Ecto neural progenitor cell (in vitro differentiated cells): ENCODE measurements at regions not wholly inside any gene's neighbourhood (a gene's known extent, or its start where the extent isn't known, plus 50 kb on each side); places are given as distances from the start of the nearest gene placed in this dataset.

Experiments used
- DNase-seq: peaks from one replicate; pipeline ENCODE4 v3.0.0-alpha.2; 2018; ENCODE audit warnings: low spot score

DNA sequence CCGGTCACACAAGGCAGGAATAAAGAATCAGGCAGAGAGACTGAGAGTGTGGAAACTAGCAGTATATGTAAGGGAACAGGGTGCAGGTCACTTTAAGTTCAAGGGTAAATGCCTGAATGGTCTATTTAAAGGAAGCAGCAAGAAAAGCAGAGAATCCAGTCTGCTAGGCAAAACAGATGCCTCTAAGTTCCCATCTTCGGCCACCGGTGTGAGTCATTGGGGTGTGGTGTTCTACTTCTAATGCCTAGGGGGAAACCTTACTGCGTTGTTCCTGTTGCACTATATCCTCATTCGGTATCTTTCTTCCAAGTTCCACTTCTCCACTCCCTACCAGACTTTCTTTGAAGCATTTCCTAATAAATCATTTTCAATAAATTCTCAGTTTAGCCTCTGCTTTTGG, 259.9 kb downstream of the HHIPL2 start:
- DNase-seq, result no peak

DNA sequence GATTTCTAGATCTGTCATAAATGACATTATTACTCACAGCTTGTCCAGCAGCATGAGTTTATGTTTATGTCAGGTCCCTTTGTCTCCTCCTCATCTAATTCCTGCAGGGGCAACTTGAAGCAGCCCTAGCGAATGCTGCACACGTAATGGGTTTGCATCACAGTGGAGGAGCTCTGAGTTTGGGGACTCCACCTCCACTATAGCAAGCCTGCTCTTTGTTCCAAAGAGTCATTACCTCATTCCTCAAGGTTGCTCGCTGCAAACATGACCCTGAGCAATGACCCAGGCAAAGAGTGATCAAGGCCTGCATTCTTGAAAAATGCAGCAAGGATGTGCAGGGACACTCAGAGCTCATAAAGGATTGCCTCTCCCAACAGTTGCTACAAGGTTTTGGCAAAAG, 261.9 kb downstream of the HHIPL2 start:
- no peak for DNase-seq

DNA sequence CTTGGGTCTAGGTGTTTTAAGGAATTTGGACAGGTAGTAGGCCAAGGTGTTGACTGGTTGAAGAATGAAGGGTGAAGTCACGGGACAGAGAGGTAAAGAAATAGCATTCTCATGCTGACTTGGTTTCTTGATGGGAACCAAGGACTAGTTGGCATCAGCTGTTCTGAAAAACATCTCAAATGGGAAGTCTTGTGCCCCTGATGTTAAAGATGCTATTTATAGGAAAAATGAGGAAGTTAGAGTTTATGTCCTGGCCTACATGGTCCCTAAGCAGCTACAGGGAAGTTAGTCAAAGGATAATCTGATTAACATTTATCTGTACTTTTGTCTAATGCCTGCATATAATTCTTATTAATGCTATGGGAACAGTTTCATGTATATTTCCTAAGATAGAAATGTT, 262.4 kb downstream of the HHIPL2 start:
- DNase-seq, result no peak

DNA sequence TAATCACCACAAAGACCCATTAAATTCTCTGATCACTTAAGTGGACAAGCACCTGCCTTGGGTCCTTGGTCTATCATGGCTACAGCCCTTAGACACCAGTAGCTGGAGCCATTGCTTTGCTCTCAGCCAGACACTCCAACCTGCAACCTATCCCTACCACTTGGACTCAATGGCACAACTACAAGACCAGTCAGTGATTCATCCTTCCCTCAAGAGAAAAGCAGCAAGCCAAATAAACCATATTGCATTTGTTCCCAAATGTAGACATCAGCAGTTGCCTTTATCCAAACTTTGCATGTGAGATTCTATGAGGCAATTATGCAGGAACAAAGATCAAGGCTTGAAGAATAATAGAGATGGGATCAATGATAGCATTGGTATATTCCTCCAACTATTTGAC, 263.4 kb downstream of the HHIPL2 start:
- no peak for DNase-seq

DNA sequence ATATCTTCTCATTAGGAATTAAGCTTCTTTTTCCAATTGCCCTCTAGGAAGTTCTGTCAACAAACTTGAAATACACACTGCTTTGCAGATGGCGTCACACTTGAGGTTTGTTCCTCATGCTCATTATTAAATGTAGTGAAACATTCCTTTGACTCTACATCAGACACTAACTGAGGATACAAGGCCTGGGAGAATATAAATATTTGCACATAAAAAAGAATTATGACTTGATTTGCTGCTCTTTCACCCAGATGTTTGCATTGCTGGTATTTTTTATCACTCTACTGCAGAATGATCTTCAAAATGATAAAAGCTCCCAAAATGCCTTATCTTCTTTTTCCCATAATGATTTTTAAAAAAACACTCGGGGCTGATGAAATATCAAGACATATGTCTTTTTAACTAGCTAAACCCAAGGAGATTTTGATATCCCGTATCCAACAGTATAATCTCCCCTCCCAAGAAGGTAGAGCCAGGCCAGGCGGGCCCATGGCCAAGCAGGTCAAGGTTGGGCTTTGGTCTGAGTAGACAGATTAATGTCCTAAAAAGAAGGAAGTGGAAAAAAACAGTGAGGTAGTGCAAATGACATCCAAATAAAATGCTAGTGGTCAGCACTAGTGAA, 264.6 kb downstream of the HHIPL2 start:
- no peak for DNase-seq

DNA sequence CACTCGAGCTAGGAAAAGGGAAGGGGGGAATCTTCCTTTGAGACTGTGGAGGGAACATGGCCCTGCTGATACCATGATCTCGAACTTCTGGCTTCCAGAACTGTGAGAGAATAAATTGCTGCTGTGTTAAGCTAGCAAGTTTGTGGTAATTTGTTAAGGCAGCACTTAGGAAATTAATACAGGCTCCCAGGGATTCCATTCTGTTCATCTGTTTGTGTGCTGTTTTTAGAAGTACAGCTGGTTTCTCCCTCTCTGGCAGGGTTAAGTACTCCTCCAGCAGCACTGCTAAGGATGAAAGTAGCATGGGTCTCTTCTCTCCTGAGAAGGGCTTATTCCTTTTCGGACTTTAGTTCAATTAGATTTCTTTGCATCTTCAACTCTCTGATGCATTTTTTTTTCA, 268.3 kb downstream of the HHIPL2 start:
- DNase-seq, result no peak

DNA sequence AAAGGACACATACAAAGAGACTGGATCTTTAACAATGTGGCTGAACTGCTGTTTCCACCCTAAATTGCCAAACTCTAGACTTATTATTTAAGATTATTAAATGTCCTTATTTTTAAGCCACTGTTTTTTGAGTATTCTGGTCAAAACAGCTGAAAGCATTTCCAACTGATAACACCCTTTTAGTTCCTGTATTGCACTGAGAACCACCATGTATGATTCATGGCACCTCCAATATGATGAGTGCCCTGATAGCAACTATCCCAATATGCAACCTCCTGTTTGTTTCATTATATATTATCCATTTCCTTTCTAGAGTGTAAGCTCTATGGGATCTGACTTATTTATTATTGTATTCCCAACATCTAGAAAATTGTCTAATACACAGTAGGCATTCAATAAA, 269.4 kb downstream of the HHIPL2 start:
- no peak for DNase-seq

DNA sequence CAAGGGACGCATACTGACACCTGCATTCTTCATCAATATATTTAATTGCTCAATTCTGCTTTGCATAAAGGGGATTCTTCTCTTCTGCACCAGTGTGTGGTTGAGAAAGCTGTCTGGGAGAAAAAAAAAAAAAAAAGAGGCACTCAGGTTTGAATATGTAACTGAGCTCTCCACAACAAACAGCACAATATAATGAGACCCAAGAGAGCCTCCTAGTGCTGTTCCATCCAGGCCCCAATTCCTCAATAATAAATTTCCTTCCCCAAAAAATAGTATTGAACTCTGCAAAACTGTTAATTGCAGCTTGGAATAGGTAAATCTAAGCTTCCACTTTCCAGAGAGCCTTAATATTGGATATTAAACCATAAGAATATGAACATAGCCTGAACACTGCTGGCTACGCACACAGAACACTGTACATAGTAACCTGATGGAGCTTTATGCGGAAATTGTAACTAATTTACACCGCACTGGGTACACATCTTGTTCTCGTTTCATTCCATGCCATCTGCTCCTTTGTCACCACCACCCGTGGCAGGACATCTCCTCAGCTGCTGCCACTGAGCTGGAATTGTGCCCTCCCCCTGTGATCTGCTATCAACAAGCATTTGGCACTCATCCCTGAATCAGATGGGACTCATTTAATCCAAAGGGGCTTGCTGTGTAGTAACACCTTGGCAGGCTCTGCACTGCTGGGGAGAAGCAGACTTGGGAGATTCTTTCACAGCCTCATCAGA, 272.0 kb downstream of the HHIPL2 start:
- no peak for DNase-seq

DNA sequence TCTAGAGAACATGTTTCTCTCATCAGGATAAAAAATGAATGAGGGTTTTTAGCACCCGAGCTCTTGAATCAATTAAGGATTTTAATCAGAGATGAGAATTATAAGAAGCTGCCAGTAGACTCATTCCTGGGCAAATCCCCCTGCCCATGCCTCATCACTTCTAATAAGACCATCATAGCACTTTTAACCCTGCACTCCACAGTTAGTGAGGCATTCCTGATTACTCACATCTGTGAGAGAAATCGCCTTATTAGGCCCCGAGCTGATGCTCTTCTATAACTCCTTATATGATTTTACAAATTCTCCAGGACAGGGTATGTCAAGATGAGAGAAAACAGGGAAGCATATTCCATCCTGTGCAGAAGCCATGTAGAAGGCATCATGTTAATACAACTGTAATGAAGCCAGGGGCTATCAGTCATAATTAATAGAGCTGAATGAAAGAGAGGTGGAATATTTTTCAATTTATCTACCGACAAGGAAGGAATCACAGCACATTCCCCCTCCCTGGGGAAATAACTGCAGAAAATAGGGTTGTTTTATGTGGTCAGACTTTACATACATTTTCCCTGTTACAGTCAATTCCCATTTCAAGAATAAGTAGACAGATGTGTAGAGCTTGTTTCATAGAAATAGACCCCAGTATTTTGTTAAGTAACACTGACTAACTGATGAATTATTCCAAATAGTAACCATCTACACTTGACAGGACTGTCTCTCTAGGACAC, 272.7 kb downstream of the HHIPL2 start:
- DNase-seq, result no peak

DNA sequence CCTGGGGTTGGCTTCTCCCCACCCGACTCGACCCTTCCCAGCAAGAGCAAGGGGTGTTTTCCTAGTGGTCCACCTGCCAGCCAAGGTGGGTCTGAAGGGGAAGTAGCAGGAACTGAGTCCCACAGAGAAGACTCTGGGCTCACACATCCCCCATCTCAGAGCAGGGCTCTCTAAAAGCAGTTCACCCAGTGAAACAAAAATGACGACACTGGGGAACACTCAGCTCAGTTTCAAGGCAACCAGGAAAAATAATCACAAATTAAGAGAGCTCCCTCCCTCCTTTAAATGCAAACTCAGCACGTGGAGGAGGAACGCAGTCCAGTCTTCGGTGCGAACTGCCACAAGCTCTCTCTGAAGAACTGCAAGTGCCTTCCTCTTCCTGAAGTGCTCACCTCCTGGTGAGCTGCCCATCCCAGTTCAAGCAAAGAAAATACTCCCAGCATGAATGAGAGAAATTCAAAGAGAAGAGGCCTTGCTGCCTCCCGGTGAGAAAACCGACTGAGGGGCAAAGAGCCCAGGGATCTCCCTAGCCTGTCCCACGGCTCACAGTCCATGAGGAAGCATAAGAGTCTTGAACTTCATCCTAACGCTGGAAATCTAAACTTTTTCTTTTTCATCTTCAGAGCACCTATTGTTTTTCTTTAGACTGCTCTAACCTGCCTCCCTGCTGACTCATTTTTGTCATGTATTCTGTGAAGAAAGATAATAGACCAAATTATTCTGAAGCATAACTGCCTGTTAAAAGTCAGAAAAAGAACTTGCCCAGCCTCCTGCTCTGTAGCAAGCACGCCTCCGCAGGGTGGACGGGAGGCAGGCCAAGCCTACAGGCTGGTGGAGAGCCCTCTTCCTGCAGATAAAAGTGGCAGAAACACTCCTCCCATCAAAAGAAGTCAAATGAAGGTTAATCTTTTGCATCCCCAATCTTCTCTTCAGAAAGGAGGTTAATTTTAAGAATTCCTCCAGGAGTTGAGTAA, 281.4 kb downstream of the HHIPL2 start:
- DNase-seq, result no peak

DNA sequence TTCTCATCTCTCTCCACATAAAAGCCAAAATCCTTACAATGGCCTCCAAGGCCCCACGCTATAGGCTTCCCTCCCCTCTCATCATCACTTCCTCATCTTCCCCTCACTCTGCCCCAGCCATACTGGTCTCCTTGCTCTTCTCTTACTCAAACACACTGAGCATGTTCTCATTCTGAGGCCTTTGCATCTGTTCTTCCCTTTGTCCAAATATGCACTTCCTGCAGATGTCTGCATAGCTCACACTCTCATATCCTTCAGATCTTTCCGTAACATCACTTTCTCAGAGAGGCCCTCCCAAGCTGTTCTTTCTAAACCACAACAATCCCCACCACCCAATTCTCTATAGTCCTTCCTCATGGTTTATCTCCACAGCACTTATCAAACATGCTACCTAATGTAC, 284.1 kb downstream of the HHIPL2 start:
- DNase-seq, result no peak

DNA sequence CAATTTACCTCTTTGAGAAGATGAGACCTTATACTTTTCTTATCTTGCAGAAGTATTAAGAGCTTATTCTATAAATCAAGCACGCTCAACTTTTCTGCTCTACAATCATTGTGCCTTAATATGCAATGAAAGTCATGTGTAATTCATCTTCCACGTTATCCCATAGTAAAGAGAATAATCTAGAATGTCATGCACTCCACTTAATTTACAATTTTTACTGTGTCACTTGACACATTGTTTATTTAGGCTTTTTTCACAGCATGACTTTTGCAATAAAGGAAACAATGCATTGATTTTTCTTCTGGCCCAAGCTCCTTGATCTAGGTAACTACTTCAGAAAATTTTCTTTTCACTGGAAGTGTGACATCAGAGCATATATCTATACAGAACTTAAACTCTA, 290.9 kb downstream of the HHIPL2 start:
- DNase-seq, result no peak

DNA sequence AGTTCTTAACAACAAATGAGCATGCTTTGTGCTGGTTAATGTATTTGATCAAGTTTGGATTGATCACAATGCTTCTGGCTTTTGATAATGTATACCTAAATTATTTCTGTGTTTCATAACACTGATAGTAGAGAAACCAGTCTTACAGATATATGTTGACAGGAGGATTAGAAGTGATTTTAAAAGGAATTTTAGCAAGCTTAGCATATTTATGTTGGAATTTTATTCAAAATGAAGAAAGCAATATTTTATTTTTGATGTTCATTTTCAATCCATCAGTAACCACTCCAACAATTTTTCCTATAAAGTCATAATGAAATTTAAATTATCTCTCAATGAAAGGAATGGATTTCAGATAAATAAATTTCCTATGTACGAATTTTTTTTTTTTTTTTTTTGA, 291.8 kb downstream of the HHIPL2 start:
- no peak for DNase-seq

DNA sequence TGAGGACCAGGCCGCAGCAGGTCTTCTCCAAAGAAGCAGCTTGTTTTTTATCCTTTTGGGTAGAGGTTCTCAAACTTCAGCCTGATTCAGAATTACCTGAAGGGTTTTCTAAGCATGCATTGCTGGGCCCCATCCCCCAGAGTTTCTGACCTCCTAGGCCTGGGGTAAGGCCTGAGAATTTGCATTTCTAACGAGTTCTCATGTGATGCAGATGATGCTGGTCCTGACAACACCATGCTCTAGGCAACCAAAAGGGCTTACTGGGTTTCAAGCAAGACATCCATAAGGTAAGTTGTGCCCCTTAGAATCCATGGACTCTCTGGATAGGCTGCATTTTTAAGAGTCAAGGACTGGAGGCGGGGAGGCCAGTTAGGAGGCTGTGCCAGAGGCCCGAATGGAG, 295.1 kb downstream of the HHIPL2 start:
- no peak for DNase-seq

DNA sequence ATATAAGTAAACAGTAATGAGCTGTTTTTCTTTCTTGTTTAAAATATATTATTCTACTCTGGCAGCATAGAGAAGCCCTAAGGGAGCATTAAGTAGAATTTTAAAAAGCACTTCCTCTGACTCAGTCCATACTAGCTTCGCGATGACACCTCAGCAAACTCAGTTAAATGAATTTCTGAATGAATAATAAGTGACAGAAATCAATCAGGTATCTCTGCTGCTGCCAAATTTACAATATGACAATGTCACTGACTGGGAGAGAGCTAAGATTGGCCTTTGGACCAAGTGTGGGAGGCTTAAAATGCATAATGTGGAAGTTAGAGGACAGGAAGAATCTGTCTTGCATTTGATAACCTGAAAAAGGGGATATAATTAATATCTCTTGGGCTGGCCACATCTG, 296.1 kb downstream of the HHIPL2 start:
- DNase-seq, result no peak

DNA sequence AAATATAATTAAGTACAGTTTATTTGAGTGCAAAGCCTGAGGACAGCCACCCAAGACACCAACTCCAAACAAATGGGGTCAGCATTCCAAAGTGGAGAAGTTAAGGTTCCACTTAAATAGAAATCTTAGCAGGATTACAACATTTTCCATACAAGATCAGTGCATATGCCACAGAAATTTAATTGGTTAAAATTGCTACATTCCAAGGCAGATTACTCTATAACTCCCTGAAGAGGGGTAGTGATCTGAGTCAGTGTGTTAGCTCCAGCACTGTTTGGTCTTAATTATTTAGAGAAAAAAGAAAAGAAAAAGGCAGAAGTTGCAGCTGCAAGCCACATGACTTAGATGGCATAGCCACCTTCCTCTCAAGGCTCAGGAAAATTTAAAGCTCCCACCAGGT, 297.5 kb downstream of the HHIPL2 start:
- DNase-seq, result no peak

DNA sequence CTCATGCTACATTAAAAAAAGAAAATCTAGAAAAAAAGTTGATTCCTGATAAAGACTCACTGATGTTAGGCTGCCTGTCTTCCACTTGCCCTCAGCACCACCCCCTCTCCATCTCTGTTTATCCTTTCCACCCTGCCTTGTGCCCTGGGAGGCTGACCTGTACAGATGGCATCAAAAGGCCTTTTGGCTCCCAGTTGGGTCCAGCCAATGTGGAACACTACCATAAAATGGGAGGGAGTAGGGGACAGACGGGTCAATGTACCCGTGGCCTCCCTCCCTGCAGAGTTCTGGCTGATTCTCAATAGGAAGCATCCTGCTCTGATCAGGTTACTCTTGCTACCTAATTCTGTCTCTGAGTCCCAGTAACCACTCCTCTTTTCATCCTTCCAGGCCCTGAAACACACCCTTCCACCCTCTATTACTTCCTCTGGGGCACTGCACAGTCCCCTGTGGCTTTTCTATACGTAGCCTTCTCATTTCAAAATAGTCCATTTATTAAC, 300.0 kb downstream of the HHIPL2 start:
- DNase-seq, result no peak

DNA sequence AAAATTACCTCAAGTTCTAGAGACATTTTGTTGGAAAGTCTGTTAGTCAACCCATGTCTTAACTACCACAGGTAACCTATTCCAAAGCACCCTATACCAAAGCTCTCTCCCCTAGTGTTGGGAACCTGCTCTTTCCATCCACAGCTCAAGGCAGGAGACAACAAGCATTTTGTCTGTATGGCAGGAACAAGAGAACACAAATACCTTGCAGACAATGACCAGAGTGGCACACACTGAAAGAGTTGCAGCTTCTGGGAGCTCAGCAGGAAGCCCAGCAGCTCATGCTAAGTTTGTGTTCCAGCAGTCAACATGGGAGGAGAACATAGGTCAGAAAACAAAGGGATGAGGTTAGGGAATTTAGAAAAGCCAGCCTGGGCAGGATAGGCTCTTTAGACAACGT, 300.8 kb downstream of the HHIPL2 start:
- peak; percentile 50 for DNase-seq

DNA sequence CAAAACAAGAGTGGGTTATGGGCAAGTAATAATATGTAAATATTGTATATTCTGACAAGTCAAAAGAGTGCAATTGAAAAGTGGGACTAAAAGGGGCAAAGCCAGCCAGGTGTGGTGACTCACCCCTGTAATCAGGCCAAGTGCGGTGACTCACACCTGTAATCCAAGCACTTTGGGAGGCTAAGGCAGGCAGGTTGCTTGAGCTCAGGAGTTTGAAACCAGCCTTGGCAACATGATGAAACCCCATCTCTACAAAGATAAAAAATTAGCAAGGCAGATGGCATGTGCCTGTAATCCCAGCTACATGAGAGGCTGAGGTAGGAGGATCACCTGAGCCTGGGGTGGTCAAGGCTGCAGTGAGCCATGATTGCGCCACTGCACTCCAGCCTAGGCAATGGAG, 304.0 kb downstream of the HHIPL2 start:
- no peak for DNase-seq

DNA sequence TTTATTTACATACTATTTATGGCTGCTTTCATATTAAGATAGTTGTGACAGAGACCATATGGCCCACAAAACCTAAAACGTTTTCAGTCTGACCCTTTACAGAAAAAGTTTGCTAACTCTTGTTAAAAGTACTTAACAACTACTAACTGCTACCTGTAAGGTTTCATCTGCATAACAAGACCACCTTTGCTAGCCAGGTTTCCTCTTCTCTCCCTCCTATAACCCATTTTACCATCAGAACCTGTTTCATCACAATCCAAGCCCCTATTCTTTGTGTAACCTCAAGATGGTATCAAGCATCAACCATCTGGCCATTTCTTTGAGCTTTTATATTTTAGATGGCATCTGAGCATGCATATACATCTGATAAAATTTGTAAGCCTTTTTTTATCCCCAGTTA, 305.4 kb downstream of the HHIPL2 start:
- DNase-seq, result no peak

DNA sequence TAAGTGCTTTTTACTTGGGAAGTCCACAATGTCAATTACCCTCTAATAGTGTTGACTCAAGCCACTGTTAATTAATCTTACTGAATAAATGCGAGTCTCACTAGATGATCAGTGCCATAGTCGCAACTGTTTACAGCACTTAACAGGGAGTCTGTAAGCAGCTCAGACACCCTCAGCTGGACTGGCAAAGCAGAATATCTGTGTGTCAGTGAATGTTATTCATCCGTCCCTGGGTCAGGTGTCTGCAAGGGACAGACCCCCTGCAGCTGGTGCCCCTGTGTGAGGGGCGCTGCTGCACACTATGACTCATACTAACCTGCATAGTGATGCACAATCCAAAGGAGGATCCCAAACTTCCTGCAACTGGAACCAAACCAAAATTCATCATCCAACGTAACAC, 306.5 kb downstream of the HHIPL2 start:
- DNase-seq, result no peak

DNA sequence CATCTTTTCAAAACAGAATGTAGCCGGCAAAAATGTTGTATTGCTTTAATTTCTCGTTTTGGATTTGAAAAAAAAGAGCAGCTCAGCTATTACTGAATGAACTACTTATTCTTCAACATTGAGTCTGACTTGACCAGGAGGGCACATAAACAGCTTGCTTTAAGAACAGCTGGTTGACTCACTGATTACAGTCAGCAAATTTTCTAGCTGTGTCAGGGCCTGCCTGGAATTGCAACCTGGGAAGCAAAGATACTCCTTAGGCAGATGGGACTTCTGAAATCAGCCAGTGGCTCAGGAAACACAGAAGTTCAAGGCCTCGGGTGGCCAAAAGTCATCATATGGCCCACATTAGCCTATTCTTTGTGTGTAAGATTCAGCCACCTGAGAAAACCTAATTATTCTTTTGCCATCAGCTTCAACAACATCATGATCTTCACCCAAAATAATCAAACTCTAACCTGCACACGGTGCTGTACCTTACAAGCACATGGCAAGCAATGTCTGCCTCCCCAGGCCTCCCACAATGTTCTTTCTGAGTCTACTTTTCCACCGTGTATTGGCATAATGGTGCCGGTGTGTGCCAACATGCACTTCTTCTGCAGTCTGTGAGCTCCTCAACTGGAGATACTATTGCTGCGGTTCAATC, 307.2 kb downstream of the HHIPL2 start:
- DNase-seq, result no peak
